GM23338 (cell line): ENCODE measurements at regions not wholly inside any gene's neighbourhood (a gene's known extent, or its start where the extent isn't known, plus 50 kb on each side); places are given as distances from the start of the nearest gene placed in this dataset.

ENCODE experiments used
- ATAC-seq: fragments of 200-7000 bp; cut with Tn5 transposase; 3 replicates; pipeline ENCODE4 v1.9.1; 2020
- DNase-seq: peaks from one replicate; pipeline ENCODE4 v3.0.0-alpha.2; 2015; ENCODE audit warnings: low spot score
- H2AFZ ChIP-seq: fragments of 200-600 bp; sonication (generic); 2 replicates; pipeline ENCODE4 v1.8.0; 2016; ENCODE audit warnings: antibody characterized with exemption, mild to moderate bottlenecking, moderate library complexity
- H3F3A ChIP-seq: fragments of 200-600 bp; sonication (generic); replicated peaks from 2 replicates; pipeline ENCODE4 v1.8.0; 2017; ENCODE audit warnings: antibody characterized with exemption, mixed run types, low read depth
- H3K27ac ChIP-seq: fragments of 200-600 bp; sonication (generic); 2 replicates; pipeline ENCODE4 v1.6.1; 2016; ENCODE audit warnings: low read depth
- H3K27me3 ChIP-seq: fragments of 200-600 bp; sonication (generic); 2 replicates; pipeline ENCODE4 v1.8.0; 2016; ENCODE audit warnings: mild to moderate bottlenecking, mixed run types, moderate library complexity; ENCODE audit not compliant: insufficient read depth
- H3K36me3 ChIP-seq: fragments of 200-600 bp; sonication (generic); 2 replicates; pipeline ENCODE4 v1.8.0; 2016; ENCODE audit warnings: mild to moderate bottlenecking; ENCODE audit not compliant: insufficient read depth
- H3K4me1 ChIP-seq: fragments of 200-600 bp; sonication (generic); 2 replicates; pipeline ENCODE4 v1.8.0; 2016; ENCODE audit warnings: mild to moderate bottlenecking, moderate library complexity; ENCODE audit not compliant: insufficient read depth
- H3K4me2 ChIP-seq: fragments of 200-600 bp; sonication (generic); 2 replicates; pipeline ENCODE4 v1.7.1; 2017; ENCODE audit warnings: mixed run types
- H3K4me3 ChIP-seq: fragments of 200-600 bp; sonication (generic); 2 replicates; pipeline ENCODE4 v1.6.1; 2016; ENCODE audit warnings: mixed run types
- H3K79me2 ChIP-seq: fragments of 200-600 bp; sonication (generic); replicated peaks from 2 replicates; pipeline ENCODE4 v1.8.0; 2017; ENCODE audit warnings: mild to moderate bottlenecking; ENCODE audit not compliant: insufficient read depth
- H3K9me2 ChIP-seq: fragments of 200-600 bp; sonication (generic); 2 replicates; pipeline ENCODE4 v1.8.0; 2017; ENCODE audit not compliant: insufficient read depth
- H4K20me1 ChIP-seq: fragments of 200-600 bp; sonication (generic); replicated peaks from 2 replicates; pipeline ENCODE4 v1.8.0; 2017; ENCODE audit warnings: mild to moderate bottlenecking; ENCODE audit not compliant: insufficient read depth
- H3K27ac Mint-ChIP-seq: 2 replicates; pipeline ENCODE4 v1.8.0; 2020; ENCODE audit warnings: inconsistent platforms, mild to moderate bottlenecking, moderate library complexity, mixed read lengths
- H3K27me3 Mint-ChIP-seq: 3 replicates; pipeline ENCODE4 v1.8.0; 2022; ENCODE audit warnings: low read depth, mild to moderate bottlenecking, moderate library complexity, mixed read lengths, inconsistent platforms; ENCODE audit not compliant: insufficient read depth, poor library complexity
- H3K36me3 Mint-ChIP-seq: 3 replicates; pipeline ENCODE4 v1.8.0; 2021; ENCODE audit warnings: low read depth, mild to moderate bottlenecking, inconsistent platforms, moderate library complexity, mixed read lengths
- H3K4me1 Mint-ChIP-seq: 3 replicates; pipeline ENCODE4 v1.8.0; 2020; ENCODE audit warnings: mild to moderate bottlenecking, inconsistent platforms, mixed read lengths
- H3K4me3 Mint-ChIP-seq: 3 replicates; pipeline ENCODE4 v1.8.0; 2021; ENCODE audit warnings: moderate library complexity, mild to moderate bottlenecking, inconsistent platforms, mixed read lengths
- H3K9me3 Mint-ChIP-seq: 3 replicates; pipeline ENCODE4 v1.8.0; 2020; ENCODE audit warnings: moderate library complexity, mild to moderate bottlenecking, inconsistent platforms, mixed read lengths
- CREB1 ChIP-seq: fragments of 250-450 bp; sonication (Bioruptor Pico); IDR thresholded peaks from 2 replicates; pipeline ENCODE4 v1.5.0; 2020; ENCODE audit warnings: low read depth, mild to moderate bottlenecking, moderate library complexity
- CTCF ChIP-seq, 2 experiments: fragments of 200-600 bp in 1 of 2; sonication (generic) in 1 of 2; conservative IDR thresholded peaks; 2 replicates each; pipeline versions ENCODE4 v1.5.1 to v1.6.1; 2016 to 2017; ENCODE audit warnings: antibody characterized with exemption in 2 of 2, low read depth in 2 of 2, mild to moderate bottlenecking in 2 of 2, moderate library complexity in 1 of 2
- EZH2 ChIP-seq: fragments of 200-600 bp; sonication (generic); IDR thresholded peaks from one replicate; pipeline ENCODE4 v1.8.0; 2017; ENCODE audit warnings: antibody characterized with exemption, mild to moderate bottlenecking, low read depth; ENCODE audit not compliant: unreplicated experiment
- POLR2AphosphoS5 ChIP-seq: IDR thresholded peaks from 2 replicates; pipeline ENCODE4 v1.6.1; 2016; ENCODE audit warnings: antibody characterized with exemption, low read depth
- ZNF462 ChIP-seq: fragments of 250-450 bp; sonication (Bioruptor Pico); IDR thresholded peaks from 2 replicates; pipeline ENCODE4 v1.5.0; 2020; ENCODE audit warnings: mild to moderate bottlenecking, moderate library complexity

GRCh38 chr5:53350991-53351770 is 129.2 kb upstream of the FST start:
- Histone ChIP-seq H3K4me3 (no peak overlapping the region), H3F3A (no peaks in the 10 kb centered on the region), H3K79me2 (no peaks in the 10 kb centered on the region), H3K9me2 (no peaks in the 10 kb centered on the region), H4K20me1 (no peaks in the 10 kb centered on the region), H3K4me1 (no peaks in the 10 kb centered on the region), H3K36me3 (no peaks in the 10 kb centered on the region), H3K4me2 (no peak overlapping the region), H3K27me3 (no peaks in the 10 kb centered on the region), H2AFZ (no peak overlapping the region), H3K27ac (no peak overlapping the region)
- Mint-ChIP-seq H3K4me1 (peaks cover 13% of the 10 kb centered on the region), H3K27ac (no peak overlapping the region), H3K27me3 (peaks cover 1% of the 10 kb centered on the region), H3K9me3 (no peaks in the 10 kb centered on the region), H3K4me3 (no peak overlapping the region), H3K36me3 (no peaks in the 10 kb centered on the region)
- ATAC-seq = no peak
- TF ChIP-seq POLR2AphosphoS5 (no peak), CTCF (conservative IDR thresholded peaks at IDR 0.05; ENCODE audit: low read depth in 2 of 2) (0 out of 4 replicates have a peak, but pooled peaks of 1 of the 2 experiments have one; percentile 7), CREB1 (no peak), EZH2 (no peak), ZNF462 (no peak)
- no peak for DNase-seq
